ENCODE measurements at regions not wholly inside any gene's neighbourhood (a gene's known extent, or its start where the extent isn't known, plus 50 kb on each side); places are given as distances from the start of the nearest gene placed in this dataset.

DNA sequence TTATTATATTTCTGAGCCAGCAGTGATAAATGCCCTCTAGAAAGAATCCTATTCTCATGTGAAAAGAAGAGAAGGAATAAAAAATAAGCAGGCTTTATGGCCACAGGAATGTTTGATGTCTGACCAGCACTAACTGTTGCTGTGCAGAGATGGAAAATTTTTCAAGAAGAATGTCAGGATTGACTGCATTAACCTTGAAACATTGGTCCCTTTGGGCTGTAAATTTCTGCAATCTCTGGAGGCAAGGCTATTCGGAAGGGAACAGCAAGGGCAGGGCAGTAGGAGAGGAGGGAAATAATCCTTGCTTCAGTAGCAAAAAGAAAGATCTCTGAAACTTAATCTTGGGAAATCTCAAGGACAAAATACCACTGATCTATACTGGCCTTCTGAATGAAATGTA, 415.2 kb downstream of the DNAH5 start:
- TF ChIP-seq, protein P1, sequence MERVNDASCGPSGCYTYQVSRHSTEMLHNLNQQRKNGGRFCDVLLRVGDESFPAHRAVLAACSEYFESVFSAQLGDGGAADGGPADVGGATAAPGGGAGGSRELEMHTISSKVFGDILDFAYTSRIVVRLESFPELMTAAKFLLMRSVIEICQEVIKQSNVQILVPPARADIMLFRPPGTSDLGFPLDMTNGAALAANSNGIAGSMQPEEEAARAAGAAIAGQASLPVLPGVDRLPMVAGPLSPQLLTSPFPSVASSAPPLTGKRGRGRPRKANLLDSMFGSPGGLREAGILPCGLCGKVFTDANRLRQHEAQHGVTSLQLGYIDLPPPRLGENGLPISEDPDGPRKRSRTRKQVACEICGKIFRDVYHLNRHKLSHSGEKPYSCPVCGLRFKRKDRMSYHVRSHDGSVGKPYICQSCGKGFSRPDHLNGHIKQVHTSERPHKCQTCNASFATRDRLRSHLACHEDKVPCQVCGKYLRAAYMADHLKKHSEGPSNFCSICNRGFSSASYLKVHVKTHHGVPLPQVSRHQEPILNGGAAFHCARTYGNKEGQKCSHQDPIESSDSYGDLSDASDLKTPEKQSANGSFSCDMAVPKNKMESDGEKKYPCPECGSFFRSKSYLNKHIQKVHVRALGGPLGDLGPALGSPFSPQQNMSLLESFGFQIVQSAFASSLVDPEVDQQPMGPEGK (CRISPR knock-in tag; IDR thresholded peaks at IDR 0.05; ENCODE audit: borderline replicate concordance): no peak
- TF ChIP-seq ZC3H10 (CRISPR knock-in tag; IDR thresholded peaks at IDR 0.05) (no peak), ESRRG (CRISPR knock-in tag; IDR thresholded peaks at IDR 0.05) (no peak), TCF4 (CRISPR knock-in tag; IDR thresholded peaks at IDR 0.05; ENCODE audit: borderline replicate concordance) (no peak), ZNF8 (CRISPR knock-in tag; IDR thresholded peaks at IDR 0.05) (no peak), ZNF565 (CRISPR knock-in tag; conservative IDR thresholded peaks at IDR 0.05; ENCODE audit: low read depth) (no peak), PPARA (CRISPR knock-in tag; IDR thresholded peaks at IDR 0.05; ENCODE audit: borderline replicate concordance) (no peak), ZFP30 (CRISPR knock-in tag; IDR thresholded peaks at IDR 0.05) (no peak), TOX (CRISPR knock-in tag; IDR thresholded peaks at IDR 0.05; ENCODE audit: borderline replicate concordance) (no peak), SNAI2 (CRISPR knock-in tag; IDR thresholded peaks at IDR 0.05) (no peak)
- TF ChIP-seq, protein P2, sequence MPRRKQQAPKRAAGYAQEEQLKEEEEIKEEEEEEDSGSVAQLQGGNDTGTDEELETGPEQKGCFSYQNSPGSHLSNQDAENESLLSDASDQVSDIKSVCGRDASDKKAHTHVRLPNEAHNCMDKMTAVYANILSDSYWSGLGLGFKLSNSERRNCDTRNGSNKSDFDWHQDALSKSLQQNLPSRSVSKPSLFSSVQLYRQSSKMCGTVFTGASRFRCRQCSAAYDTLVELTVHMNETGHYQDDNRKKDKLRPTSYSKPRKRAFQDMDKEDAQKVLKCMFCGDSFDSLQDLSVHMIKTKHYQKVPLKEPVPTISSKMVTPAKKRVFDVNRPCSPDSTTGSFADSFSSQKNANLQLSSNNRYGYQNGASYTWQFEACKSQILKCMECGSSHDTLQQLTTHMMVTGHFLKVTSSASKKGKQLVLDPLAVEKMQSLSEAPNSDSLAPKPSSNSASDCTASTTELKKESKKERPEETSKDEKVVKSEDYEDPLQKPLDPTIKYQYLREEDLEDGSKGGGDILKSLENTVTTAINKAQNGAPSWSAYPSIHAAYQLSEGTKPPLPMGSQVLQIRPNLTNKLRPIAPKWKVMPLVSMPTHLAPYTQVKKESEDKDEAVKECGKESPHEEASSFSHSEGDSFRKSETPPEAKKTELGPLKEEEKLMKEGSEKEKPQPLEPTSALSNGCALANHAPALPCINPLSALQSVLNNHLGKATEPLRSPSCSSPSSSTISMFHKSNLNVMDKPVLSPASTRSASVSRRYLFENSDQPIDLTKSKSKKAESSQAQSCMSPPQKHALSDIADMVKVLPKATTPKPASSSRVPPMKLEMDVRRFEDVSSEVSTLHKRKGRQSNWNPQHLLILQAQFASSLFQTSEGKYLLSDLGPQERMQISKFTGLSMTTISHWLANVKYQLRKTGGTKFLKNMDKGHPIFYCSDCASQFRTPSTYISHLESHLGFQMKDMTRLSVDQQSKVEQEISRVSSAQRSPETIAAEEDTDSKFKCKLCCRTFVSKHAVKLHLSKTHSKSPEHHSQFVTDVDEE (CRISPR knock-in tag; IDR thresholded peaks at IDR 0.05): no peak
- TF ChIP-seq, protein P3, sequence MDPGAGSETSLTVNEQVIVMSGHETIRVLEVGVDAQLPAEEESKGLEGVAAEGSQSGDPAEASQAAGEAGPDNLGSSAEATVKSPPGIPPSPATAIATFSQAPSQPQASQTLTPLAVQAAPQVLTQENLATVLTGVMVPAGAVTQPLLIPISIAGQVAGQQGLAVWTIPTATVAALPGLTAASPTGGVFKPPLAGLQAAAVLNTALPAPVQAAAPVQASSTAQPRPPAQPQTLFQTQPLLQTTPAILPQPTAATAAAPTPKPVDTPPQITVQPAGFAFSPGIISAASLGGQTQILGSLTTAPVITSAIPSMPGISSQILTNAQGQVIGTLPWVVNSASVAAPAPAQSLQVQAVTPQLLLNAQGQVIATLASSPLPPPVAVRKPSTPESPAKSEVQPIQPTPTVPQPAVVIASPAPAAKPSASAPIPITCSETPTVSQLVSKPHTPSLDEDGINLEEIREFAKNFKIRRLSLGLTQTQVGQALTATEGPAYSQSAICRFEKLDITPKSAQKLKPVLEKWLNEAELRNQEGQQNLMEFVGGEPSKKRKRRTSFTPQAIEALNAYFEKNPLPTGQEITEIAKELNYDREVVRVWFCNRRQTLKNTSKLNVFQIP (CRISPR knock-in tag; IDR thresholded peaks at IDR 0.05; ENCODE audit: borderline replicate concordance, low read depth): no peak

Data from SK-N-SH treated with all-trans-retinoic acid at 6 μM for 48 hours (cell line).